IMR-90 (cell line): ENCODE measurements at regions not wholly inside any gene's neighbourhood (a gene's known extent, or its start where the extent isn't known, plus 50 kb on each side); places are given as distances from the start of the nearest gene placed in this dataset.

Experiments
- ATAC-seq: fragments of 200-7000 bp; cut with Tn5 transposase; 2 replicates; pipeline ENCODE4 v1.9.1; 2020; ENCODE audit warnings: low read depth, mild to moderate bottlenecking, moderate library complexity
- BruUV-seq: library from RNA; stranded (reverse); fragments of 400-500 nt; replicated peaks from 2 replicates; lab custom pipeline; 2021; lab: Mats Ljungman, UMichigan
- CTCF ChIA-PET: fragments of 300-600 bp; formaldehyde crosslinking; extraction: SDS; loops from one replicate; lab custom pipeline; 2021; ENCODE audit warnings: antibody characterized with exemption; lab: Yijun Ruan, JAX
- POLR2A ChIA-PET: fragments of 300-600 bp; sonication (Branson Sonifier 250); formaldehyde crosslinking; loops from one replicate; lab custom pipeline; 2022; ENCODE audit warnings: antibody characterized with exemption; ENCODE audit not compliant: unreplicated experiment; lab: Charles Lee
- DNase-seq: peaks from one replicate; pipeline ENCODE4 v3.0.0; 2013
- H2AFZ ChIP-seq: replicated peaks from 2 replicates; pipeline ENCODE3; 2013; ENCODE audit warnings: low read length, mild to moderate bottlenecking; ENCODE audit not compliant: poor library complexity
- H2AK5ac ChIP-seq: 2 replicates; pipeline ENCODE4 v1.6.1; 2013; ENCODE audit warnings: low read depth, low read length, inconsistent platforms
- H2AK9ac ChIP-seq: replicated peaks from 2 replicates; pipeline ENCODE3; 2013; ENCODE audit warnings: mild to moderate bottlenecking, low read depth, low read length, moderate library complexity; ENCODE audit not compliant: poor library complexity
- H2BK120ac ChIP-seq: 2 replicates; pipeline ENCODE4 v1.6.1; 2013; ENCODE audit warnings: low read depth, low read length, inconsistent platforms
- H2BK15ac ChIP-seq: 3 replicates; pipeline ENCODE4 v1.6.1; 2013; ENCODE audit warnings: low read depth, low read length, inconsistent platforms
- H2BK20ac ChIP-seq: 2 replicates; pipeline ENCODE4 v1.6.1; 2013; ENCODE audit warnings: low read depth, mild to moderate bottlenecking, inconsistent platforms, low read length, moderate library complexity
- H2BK5ac ChIP-seq: 2 replicates; pipeline ENCODE4 v1.6.1; 2013; ENCODE audit warnings: mild to moderate bottlenecking, low read depth, low read length, inconsistent platforms; ENCODE audit not compliant: poor library complexity, severe bottlenecking
- H3K14ac ChIP-seq: replicated peaks from 2 replicates; pipeline ENCODE4 v1.6.1; 2013; ENCODE audit warnings: low read depth, low read length, inconsistent platforms
- H3K18ac ChIP-seq: 2 replicates; pipeline ENCODE4 v1.6.1; 2013; ENCODE audit warnings: low read depth, low read length, control low read depth
- H3K23ac ChIP-seq: 2 replicates; pipeline ENCODE4 v1.6.1; 2013; ENCODE audit warnings: low read depth, low read length, inconsistent platforms
- H3K27ac ChIP-seq: 2 replicates; pipeline ENCODE4 v1.5.1; 2013; ENCODE audit warnings: mild to moderate bottlenecking, control low read depth, low read length; ENCODE audit not compliant: insufficient read depth
- H3K27me3 ChIP-seq: 2 replicates; pipeline ENCODE4 v1.6.1; 2013; ENCODE audit warnings: low read length; ENCODE audit not compliant: control insufficient read depth, insufficient read depth
- H3K36me3 ChIP-seq: 2 replicates; pipeline ENCODE4 v1.6.1; 2013; ENCODE audit warnings: low read length, mixed read lengths; ENCODE audit not compliant: control insufficient read depth, insufficient read depth
- H3K4ac ChIP-seq: 2 replicates; pipeline ENCODE4 v1.6.1; 2013; ENCODE audit warnings: low read depth, low read length, inconsistent platforms
- H3K4me1 ChIP-seq: 2 replicates; pipeline ENCODE4 v1.6.1; 2013; ENCODE audit warnings: low read length, mixed read lengths; ENCODE audit not compliant: control insufficient read depth, insufficient read depth
- H3K4me2 ChIP-seq: 2 replicates; pipeline ENCODE4 v1.6.1; 2013; ENCODE audit warnings: low read depth, mild to moderate bottlenecking, control low read depth, low read length, moderate library complexity
- H3K4me3 ChIP-seq: 2 replicates; pipeline ENCODE4 v1.5.1; 2013; ENCODE audit warnings: low read depth, mild to moderate bottlenecking, control low read depth, low read length, moderate library complexity; ENCODE audit not compliant: insufficient read depth
- H3K56ac ChIP-seq: 2 replicates; pipeline ENCODE4 v1.6.1; 2013; ENCODE audit warnings: low read length, inconsistent platforms; ENCODE audit not compliant: insufficient read depth; ENCODE audit errors: extremely low read depth
- H3K79me1 ChIP-seq, 2 experiments: 2 replicates each; pipeline ENCODE4 v1.6.1; 2013; ENCODE audit warnings: low read length in 2 of 2, inconsistent platforms in 1 of 2, low read depth in 1 of 2
- H3K9ac ChIP-seq: 2 replicates; pipeline ENCODE4 v1.6.1; 2013; ENCODE audit warnings: low read depth, low read length, control low read depth
- H3K9me1 ChIP-seq: 2 replicates; pipeline ENCODE4 v1.6.1; 2013; ENCODE audit warnings: low read length, inconsistent platforms; ENCODE audit not compliant: insufficient read depth
- H3K9me3 ChIP-seq: 2 replicates; pipeline ENCODE4 v1.6.1; 2013; ENCODE audit warnings: low read length; ENCODE audit not compliant: control insufficient read depth, insufficient read depth
- H4K20me1 ChIP-seq: 2 replicates; pipeline ENCODE4 v1.6.1; 2013; ENCODE audit warnings: low read length, inconsistent platforms; ENCODE audit not compliant: insufficient read depth
- H4K5ac ChIP-seq: 2 replicates; pipeline ENCODE4 v1.6.1; 2013; ENCODE audit warnings: mild to moderate bottlenecking, low read depth, low read length, control low read depth
- H4K8ac ChIP-seq, 2 experiments: 2 replicates each; pipeline ENCODE4 v1.6.1; 2013; ENCODE audit warnings: low read depth in 2 of 2, low read length in 2 of 2, control low read depth in 1 of 2, inconsistent platforms in 1 of 2
- H4K91ac ChIP-seq: 2 replicates; pipeline ENCODE4 v1.6.1; 2013; ENCODE audit warnings: low read depth, low read length, inconsistent platforms; ENCODE audit not compliant: insufficient read depth
- BHLHE40 ChIP-seq: fragments of 150-350 bp; IDR thresholded peaks from 2 replicates; pipeline ENCODE4 v1.6.1; 2016; ENCODE audit warnings: mild to moderate bottlenecking, low read depth, low read length
- FOS ChIP-seq: fragments of 150-350 bp; IDR thresholded peaks from 2 replicates; pipeline ENCODE4 v1.6.1; 2016; ENCODE audit warnings: low read depth, low read length
- RAD21 ChIP-seq: IDR thresholded peaks from 2 replicates; pipeline ENCODE4 v1.6.1; 2012; ENCODE audit warnings: low read length, improper control_type of control experiment
- WGBS, 2 experiments: methylation state at CpG; one replicate each; pipeline versions ENCODE4 v1.1.5 to v1.1.7; 2013; ENCODE audit warnings: missing lambda C conversion rate in 2 of 2; ENCODE audit not compliant: insufficient read length in 1 of 2; ENCODE audit errors: extremely low coverage in 2 of 2; 5-methylcytosine and 5-hydroxymethylcytosine counted together
- dilution Hi-C: fragments of 300-500 bp; cut with HindIII; formaldehyde crosslinking; loops from one replicate; pipeline ENCODE4 v1.14.3; 2018; ENCODE audit warnings: low sequenced_read_pairs; ENCODE audit not compliant: unreplicated experiment
- in situ Hi-C: fragments of 300-500 bp; cut with MboI; formaldehyde crosslinking; loops from 3 replicates; pipeline ENCODE4 v1.14.3; 2019; ENCODE audit warnings: low sequenced_read_pairs, inconsistent platforms, mixed read lengths
- intact Hi-C: fragments of 100-400 bp; cut with micrococcal nuclease; formaldehyde crosslinking; loops from 2 replicates; pipeline ENCODE4 v1.10.0; 2022

DNA sequence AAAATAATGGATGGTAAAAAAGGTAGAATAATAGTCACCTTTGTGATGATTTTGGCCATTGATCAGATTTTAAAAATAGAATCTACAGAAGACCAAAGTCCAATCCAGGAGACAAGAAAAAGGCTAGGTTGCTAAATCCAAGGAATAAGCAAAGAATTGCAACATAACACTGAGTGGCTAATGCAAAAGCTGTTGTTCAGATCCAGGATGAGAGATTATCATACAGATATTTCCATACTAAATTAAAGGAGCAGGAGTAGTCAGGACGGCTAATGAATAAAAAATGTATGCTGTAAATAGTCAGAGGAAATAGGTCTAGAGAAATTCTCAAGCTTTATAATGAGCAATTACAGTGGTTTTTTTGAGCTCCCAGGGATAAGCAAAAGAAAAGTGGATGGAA lies 745.9 kb upstream of the ACVR2A start:
- H3K4me2 ChIP-seq = no peak overlapping the region
- no peak for TF ChIP-seq BHLHE40
- no peak for TF ChIP-seq FOS
- TF ChIP-seq RAD21 = no peak
- no peaks in the 10 kb centered on the region for H3K4me1 ChIP-seq
- H3K14ac ChIP-seq = no peak overlapping the region
- H3K18ac ChIP-seq = no peak overlapping the region
- DNase-seq (no peak), ATAC-seq (no peak)
- H3K56ac ChIP-seq = no peak overlapping the region
- no CpG with 5 or more reads among the region's 1 CpG for WGBS, 2 experiments
- H3K27ac ChIP-seq = no peak overlapping the region
- no TSS peak for BruUV-seq
- no peaks in the 10 kb centered on the region; the same call in 1 of the 2 replicates for H3K9me3 ChIP-seq
- no peak overlapping the region for H2AFZ ChIP-seq
- no peaks in the 10 kb centered on the region for H3K36me3 ChIP-seq
- in situ Hi-C loops (loop anchor here (25.0 kb wide), 1 partner anchor 813 kb away; no protein-coding TSS in a partner anchor), intact Hi-C loops (no loop called here), dilution Hi-C loops (no loop called here)
- no peak overlapping the region for H3K4ac ChIP-seq
- H3K23ac ChIP-seq = no peak overlapping the region
- POLR2A ChIA-PET = no interaction called here
- H3K79me1 ChIP-seq = no peaks in the 10 kb centered on the region
- H2AK9ac ChIP-seq = no peak overlapping the region
- no peaks in the 10 kb centered on the region for H3K9me1 ChIP-seq
- H2BK120ac ChIP-seq = no peak overlapping the region
- no peak overlapping the region for H4K91ac ChIP-seq
- no peaks in the 10 kb centered on the region for H4K20me1 ChIP-seq
- CTCF ChIA-PET = no interaction called here
- H3K9ac ChIP-seq = no peak overlapping the region
- no peak overlapping the region for H4K5ac ChIP-seq
- no peaks in the 10 kb centered on the region for H3K27me3 ChIP-seq
- no peak overlapping the region for H2AK5ac ChIP-seq
- H2BK5ac ChIP-seq = no peak overlapping the region
- no peak overlapping the region for H3K4me3 ChIP-seq
- no peak overlapping the region for H4K8ac ChIP-seq
- no peak overlapping the region for H2BK15ac ChIP-seq
- H2BK20ac ChIP-seq = no peak overlapping the region
